NCI-H1105 (cell line): ENCODE measurements at regions not wholly inside any gene's neighbourhood (a gene's known extent, or its start where the extent isn't known, plus 50 kb on each side); places are given as distances from the start of the nearest gene placed in this dataset.
"Not testable (repeated sequence)": the region's sequence is repeated elsewhere in the genome, so short reads cannot be mapped to it uniquely, and the experiment has no call there.

Source experiments
- DNase-seq: peaks from one replicate; lab custom pipeline; 2025; lab: John Stamatoyannopoulos, UW

DNA sequence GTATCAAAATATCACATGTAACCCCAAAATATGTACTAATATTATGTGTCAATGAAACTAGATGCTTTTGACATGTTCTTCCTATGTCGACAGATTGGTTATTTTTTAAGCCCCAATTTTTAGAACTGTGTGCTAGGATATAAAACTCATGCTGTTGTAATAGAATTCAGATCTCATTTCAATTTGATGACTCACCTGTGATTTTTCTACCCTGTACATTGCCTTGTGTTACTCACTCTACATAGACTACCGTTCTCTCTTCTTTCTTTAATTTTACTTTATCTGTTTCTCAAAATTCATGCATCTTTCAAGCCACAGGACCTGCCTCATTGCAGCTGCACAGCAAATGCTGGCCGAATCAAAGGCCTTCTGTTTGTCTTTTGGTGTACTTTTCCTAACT lies 284.5 kb downstream of the MAT2B start:
- DNase-seq = no peak

DNA sequence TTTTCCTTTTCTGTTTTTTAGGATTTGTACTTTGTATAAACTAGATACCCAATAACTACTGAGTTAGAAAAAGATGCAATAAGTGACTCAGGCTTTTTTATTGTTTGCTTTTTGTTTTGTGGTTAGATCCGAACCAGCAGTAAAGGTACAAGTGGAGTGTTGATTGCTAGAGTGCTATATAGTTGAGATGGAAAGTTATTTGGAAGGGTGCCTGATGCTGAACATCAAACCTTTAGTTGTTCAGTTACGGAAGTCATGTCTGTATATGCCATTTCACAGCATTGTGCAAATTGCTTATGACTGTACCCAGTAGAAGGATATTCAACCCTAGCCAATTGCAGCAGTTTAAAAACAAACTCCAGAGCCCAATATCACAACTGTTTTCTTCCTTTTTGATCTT lies 285.1 kb downstream of the MAT2B start:
- no peak for DNase-seq

DNA sequence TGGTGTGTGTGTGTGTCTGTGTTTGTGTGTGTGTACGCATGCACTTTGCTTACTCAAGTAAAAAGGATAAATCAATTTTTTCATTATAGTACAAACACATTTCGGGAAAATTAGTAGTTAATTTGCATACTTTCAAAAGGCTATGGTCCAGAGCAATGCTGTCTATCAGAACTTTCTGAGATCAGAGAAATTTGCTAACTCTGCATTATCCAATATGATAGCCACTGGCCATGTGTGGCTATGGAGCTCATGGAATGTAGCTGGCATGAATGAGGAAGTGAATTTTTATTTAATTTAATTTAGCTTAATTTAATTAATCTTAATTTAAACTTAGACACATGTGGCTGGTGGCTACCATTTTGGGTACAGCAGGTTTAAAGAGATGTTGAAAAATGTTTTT lies 289.6 kb downstream of the MAT2B start:
- DNase-seq = no peak

GRCh38 chr5:163807781-163808180 lies 302.4 kb downstream of the MAT2B start:
- no peak for DNase-seq

DNA sequence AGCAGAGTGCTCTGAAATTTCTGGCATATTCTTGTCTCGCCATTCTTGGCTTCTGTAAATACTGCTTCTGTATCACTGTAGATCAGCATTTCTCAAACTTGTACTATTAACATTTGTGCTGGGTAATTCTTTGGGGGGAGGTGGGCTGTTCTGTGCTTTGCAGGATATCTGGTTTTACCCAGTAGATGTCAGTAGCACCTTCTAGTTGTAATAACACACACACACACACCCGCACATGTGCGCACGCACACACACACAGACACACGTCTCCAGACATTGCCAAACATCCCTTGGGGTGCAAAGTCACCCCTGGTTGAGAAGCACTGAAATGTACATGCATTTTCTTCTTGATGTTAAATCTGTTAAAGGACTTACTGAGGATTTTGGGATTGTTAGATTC lies 304.1 kb downstream of the MAT2B start:
- no peak for DNase-seq

- DNase-seq = no peak
Observed at GRCh38 chr5:163813900-163814299, 308.5 kb downstream of the MAT2B start.

DNA sequence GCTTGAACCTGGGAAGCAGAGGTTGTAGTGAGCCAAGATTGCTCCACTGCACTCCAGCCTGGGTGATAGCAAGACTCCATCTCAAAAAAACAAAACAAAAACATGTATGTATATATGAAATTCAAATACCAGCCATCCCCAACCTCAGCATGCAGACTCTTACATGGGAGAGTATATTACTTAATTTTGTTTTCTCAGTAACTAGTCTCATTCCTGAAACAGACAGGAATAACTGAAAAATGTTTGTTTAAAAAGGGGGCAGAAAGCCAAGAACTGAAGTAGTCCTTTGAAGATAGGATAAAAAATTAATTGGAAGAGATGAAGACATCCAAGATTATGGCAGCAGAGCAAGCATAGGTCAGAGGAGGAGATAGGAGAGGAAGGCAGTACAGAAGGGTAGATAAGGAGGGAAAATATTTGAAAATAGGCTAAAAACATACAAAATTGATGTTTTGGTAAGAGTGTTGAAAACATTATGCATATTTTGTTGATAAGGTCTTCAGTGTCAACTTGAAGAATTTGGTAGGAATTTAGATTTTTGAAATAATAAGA lies 309.9 kb downstream of the MAT2B start:
- no peak for DNase-seq

GRCh38 chr5:163821142-163821541 lies 315.7 kb downstream of the MAT2B start:
- no peak for DNase-seq

DNA sequence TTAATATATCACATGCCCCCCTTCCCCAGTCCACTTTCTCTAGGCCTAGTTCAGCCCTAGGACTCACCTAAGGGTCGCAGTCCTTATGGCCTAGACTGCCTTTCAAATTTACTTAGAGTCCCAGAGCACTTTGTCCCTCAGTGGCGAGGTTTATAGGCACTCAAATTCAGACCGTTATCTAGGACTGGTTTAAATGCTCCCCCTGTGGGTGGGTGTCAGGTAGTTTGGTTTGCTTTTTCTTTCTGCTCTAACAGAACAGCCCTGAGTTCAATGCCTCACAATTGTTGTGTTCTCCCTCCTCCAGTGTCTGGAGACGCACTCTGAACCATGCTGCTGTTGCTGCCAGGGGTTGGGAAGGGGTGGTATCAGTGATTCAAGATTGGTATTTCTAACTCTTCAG lies 317.1 kb downstream of the MAT2B start:
- DNase-seq = no peak

DNA sequence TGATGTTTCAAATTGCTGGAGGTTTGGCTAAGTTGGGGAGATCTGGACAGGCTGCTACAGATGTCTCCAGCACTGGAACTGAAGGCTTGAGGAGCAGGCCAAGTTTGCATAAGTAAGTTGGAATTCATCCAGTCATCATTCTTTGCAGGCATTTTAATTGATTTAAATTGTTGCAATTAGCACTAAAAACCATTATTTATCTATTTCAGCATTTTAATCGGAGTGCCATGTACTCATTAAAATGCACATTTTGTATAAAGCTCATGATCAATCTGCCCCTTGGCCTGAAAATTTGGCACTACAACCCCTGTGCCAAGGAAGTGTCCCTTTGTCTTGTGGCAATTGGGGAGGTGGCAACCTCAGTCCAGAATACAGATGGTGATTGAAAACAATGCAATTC lies 320.2 kb downstream of the MAT2B start:
- no peak for DNase-seq

GRCh38 chr5:163826201-163826600 lies 320.8 kb downstream of the MAT2B start:
- DNase-seq = no peak

DNA sequence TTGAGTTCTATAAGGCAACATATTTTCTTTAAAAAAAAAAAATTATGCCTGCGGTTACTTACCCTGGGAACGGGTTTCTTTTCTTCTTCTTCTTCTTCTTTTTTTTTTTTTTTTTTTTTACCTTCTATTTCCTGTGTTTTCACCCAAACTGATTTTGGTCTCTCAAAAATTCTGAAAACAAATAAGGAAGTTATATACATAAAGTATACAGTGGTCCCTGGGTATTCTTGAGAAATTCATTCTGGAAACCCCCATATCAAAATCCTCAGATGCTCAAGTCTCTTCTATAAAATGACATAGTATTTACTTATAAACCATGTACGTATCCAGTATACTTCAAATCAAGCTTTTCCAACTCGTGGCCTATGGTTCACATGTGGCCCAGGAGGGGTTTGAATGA lies 326.7 kb downstream of the MAT2B start:
- no peak for DNase-seq

DNA sequence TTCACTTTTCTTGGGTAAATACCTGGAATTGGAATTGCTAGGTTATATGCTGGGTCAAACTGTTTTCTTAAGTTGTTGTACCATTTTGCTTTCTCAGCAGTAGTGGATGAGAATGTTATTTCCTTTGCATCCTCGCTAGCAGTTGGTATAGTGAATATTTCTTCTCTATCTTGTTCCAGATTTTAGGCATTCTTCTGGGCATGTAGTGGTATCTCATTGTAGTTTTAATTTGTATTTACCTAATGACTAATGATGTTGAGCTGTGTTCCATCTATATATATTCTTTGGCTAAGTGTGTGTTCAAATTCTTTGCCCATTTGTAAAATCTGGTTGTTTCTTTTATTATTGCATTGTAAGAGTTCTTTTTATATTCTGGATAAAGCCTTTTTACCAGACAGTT lies 333.3 kb downstream of the MAT2B start:
- no peak for DNase-seq

GRCh38 chr5:163846512-163846911 lies 341.1 kb downstream of the MAT2B start:
- DNase-seq = no peak

DNA sequence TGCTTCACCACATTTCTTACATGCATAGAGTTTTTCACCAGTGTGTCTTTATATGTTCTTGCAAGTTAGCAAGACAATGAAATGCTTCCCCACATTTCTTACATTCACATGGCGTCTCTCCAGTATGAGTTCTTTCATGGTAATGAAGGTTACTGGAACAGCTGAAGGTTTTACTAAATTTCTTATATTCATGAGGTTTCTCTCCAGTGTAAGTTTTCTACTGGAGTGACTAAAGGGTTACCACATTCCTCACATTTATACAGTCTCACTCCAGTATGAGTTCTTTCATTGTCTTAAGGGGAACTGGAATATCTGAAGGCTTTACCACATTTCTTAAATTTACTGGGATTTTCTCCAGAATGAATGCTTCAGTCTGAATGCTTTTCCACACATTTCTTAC lies 350.3 kb downstream of the MAT2B start:
- no peak for DNase-seq

GRCh38 chr5:163861670-163862069 lies 356.3 kb downstream of the MAT2B start:
- no peak for DNase-seq

- no peak for DNase-seq
Observed at GRCh38 chr5:163867324-163867723, 361.9 kb downstream of the MAT2B start.

GRCh38 chr5:163867738-163868137 lies 362.3 kb downstream of the MAT2B start:
- no peak for DNase-seq

GRCh38 chr5:163869581-163869980 lies 364.2 kb downstream of the MAT2B start:
- no peak for DNase-seq

GRCh38 chr5:163870441-163870840 lies 365.0 kb downstream of the MAT2B start:
- DNase-seq = no peak

DNA sequence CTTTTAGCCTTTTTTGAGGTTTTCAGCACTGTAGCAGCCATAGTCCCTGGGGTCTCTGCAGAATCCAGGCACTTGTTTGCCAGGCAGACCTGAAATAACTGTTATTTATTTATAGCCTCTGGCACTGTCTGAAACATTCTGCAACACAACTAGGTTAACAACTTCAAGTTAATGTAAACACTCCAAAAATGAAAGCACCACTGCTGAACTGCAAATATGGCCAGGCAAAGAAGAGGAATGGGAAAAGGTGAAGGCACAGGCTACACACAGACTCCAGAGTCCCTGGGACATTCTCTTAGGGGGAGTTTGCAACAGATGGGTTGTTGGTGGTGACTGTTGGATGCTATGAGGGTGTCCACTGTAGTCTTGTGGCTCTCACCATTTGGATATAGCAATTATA lies 369.0 kb downstream of the MAT2B start:
- DNase-seq = no peak

- DNase-seq = not testable (repeated sequence)
Observed at GRCh38 chr5:163874912-163875311, 369.5 kb downstream of the MAT2B start.

GRCh38 chr5:163877865-163878264 lies 372.4 kb downstream of the MAT2B start:
- no peak for DNase-seq

DNA sequence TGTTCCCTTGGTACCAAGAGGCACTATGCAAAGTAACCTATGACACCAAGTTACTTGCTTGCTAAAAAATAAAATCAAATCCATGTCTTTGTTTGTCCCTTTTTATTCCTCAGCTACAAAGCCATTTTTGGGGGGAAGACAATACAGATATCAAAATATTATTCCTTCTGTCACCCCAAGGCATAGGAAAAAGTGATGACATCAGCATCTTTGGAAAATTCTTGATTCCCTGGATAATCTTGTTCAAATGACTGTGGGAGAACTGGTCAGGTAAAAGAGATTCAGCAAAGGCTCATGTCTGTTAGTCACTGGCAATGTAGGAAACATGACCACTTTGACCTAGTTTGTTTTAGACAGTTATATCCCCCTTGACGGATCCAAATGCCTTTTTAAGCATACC lies 373.1 kb downstream of the MAT2B start:
- DNase-seq = no peak

- no peak for DNase-seq
Observed at GRCh38 chr5:163880302-163880701, 374.9 kb downstream of the MAT2B start.
